AG09319 (cell line): ENCODE measurements at regions not wholly inside any gene's neighbourhood (a gene's known extent, or its start where the extent isn't known, plus 50 kb on each side); places are given as distances from the start of the nearest gene placed in this dataset.
A peak's percentile ranks its signal among the peaks of the same experiment; 100 is the strongest.
"Not testable (repeated sequence)": the region's sequence is repeated elsewhere in the genome, so short reads cannot be mapped to it uniquely, and the experiment has no call there.

ENCODE experiments used
- DNase-seq: peaks from one replicate; pipeline ENCODE4 v3.0.0-alpha.2; 2010; ENCODE audit warnings: low read depth; ENCODE audit errors: extremely low read depth
- TF ChIP-seq, protein P1 (sequence below): IDR thresholded peaks from 2 replicates; pipeline ENCODE4 v1.5.1; 2011; ENCODE audit warnings: low read depth, mild to moderate bottlenecking, inconsistent platforms, low read length, moderate library complexity

DNA sequence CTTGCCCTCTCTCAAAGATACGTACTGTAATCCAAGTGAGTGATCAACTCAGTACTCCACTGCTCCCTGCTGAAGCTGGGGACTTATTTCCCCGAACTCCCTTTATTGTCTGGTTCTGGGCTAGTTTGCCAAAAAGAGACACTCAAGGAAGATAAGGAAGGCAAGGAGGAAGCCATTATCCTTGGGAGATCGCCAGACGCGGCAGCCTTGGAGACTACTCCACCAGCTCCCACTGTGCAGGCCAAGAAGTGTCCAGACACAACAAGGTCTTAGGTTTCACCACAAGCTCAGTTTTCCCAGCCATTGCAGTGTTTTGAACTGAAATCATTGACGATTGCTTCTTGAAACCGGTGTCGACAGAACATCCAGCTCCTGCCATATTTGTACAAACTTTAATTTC lies 439.6 kb upstream of the UBE2E3 start:
- TF ChIP-seq, protein P1, sequence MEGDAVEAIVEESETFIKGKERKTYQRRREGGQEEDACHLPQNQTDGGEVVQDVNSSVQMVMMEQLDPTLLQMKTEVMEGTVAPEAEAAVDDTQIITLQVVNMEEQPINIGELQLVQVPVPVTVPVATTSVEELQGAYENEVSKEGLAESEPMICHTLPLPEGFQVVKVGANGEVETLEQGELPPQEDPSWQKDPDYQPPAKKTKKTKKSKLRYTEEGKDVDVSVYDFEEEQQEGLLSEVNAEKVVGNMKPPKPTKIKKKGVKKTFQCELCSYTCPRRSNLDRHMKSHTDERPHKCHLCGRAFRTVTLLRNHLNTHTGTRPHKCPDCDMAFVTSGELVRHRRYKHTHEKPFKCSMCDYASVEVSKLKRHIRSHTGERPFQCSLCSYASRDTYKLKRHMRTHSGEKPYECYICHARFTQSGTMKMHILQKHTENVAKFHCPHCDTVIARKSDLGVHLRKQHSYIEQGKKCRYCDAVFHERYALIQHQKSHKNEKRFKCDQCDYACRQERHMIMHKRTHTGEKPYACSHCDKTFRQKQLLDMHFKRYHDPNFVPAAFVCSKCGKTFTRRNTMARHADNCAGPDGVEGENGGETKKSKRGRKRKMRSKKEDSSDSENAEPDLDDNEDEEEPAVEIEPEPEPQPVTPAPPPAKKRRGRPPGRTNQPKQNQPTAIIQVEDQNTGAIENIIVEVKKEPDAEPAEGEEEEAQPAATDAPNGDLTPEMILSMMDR, result no peak
- no peak for DNase-seq

DNA sequence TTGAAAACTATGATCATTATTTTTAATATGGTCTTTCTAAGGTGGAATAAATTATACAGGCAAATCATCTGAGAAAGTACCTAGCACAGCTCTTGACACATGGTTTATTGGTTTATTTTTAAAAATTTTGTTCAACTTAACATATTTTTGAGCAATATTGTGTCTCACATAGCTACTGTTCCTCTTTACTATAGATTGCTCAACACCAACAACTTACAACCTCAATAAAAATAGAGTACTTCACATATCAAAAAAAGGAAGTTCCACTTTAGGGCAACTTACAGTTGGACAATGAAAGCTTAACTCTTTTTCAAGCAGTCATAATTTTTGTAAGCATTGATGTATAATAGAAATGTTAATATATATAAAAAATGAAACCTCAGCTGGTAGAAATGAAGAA lies 440.9 kb upstream of the UBE2E3 start:
- TF ChIP-seq, protein P1, result no peak
- DNase-seq, result no peak

DNA sequence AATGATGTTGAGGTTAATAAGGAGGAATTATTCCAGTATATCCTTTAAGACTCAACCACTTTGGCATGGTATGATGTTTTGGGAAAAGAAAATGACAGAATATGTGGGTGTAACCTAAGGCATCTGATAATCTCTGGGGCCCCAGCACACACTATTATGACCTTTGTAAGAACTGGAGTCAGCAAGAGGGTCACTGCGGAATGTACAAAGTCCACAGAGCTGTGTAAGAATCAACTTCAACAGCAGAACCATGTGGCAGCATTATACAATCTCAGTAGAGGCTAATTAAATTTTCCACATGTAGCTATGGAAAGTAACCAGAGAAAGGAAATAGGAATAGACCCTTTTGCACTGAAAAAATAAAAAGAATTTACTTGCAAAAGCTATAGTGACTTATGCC lies 445.1 kb upstream of the UBE2E3 start:
- no peak for DNase-seq
- TF ChIP-seq, protein P1, result no peak

DNA sequence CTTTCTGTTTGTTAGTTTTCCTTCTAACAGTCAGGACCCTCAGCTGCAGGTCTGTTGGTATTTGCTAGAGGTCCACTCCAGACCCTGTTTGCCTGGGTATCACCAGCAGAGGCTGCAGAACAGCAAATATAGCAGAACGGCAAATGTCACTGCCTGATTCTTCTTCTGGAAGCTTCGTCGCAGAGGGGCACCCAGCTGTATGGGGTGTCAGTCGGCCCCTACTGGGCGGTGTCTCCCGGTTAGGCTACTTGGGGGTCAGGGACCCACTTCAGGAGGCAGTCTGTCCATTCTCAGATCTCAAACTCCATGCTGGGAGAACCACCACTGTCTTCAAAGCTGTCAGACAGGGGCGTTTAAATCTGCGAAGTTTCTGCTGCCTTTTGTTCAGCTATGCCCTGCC lies 448.6 kb upstream of the UBE2E3 start:
- not testable (repeated sequence) for DNase-seq

DNA sequence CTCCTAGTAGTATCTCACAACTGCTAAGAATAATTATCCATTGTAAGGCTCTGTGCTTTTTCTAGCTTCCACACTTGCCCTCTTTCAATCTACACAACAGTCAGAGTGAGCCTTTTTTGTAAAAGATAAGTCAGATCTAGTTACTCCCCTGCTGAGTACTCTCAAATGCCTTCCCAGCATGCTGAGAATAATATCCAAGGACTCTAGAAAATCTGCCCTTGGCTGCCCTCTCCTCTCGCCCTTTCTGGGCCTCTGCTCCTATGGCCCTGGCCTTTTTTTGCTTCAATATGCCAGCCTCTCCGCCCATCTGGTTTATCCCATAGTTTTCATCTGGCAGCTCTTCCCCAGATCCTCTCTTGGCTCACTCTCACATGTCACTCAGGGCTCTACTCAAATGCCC lies 455.9 kb upstream of the UBE2E3 start:
- TF ChIP-seq, protein P1, result no peak
- DNase-seq, result no peak

DNA sequence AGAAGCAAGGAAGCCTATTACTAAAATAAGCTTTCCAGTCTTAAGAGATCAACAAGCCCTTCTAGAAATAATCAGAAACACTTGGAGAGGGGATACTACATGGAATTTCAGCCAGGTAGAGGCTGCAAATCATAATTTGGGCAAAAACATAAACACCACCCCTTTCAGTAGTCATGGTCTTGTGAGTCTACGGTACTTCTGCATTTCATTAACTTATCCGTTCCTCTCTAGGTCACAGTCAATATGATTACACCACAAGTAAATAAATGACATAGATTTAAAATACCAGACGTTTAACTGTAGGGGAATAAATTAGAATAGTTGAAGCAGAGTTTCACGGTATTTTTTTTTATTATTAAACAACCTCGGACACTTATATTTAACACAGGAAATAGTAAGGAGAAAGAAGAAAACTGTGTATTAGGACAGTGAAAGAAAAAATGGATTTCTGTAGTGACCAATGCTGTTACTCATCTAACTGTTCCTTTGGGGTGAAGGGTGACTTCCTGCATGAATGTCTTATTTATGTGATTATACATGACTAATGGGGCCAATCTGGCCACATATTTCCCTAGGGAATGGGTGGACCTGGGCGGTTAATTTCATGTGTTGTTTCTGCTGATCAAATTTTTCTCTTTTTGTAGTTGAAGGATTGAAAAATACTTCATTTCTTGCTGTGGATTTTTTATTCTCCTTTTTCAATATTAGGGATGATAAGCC lies 456.6 kb upstream of the UBE2E3 start:
- TF ChIP-seq, protein P1, result no peak
- DNase-seq, result peak; percentile 63

DNA sequence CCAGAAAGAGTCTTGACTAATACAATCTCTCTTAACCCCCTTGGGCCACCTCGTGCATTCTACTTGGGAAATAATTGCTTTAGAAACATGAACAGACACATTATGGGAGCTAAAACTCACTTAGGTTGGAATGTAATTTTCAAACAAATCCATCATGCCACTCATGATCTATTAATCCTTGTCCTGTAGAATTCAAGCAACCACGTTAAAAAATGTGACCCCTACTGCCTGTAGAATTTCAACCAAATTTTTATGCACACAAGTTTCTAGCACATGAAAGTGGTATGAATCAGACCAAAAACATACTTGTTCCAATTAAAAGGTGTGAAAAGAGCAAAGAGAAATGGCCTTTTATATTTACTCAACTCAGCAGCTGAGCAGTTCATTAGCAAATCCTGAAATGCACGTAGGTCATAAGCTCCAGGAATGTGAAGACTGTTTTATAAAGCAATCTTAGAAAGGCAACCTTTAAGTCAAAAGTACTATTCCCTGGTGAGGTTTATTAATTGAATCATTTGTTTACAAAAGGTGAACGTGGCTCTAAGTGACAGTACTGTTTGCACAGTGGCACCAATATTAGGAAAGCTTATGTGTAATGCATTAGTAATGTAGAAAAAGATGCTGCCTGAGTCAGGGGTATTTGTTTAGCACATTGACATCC lies 459.4 kb upstream of the UBE2E3 start:
- no peak for DNase-seq
- TF ChIP-seq, protein P1, result no peak
